ENCODE measurements at regions not wholly inside any gene's neighbourhood (a gene's known extent, or its start where the extent isn't known, plus 50 kb on each side); places are given as distances from the start of the nearest gene placed in this dataset.
"Not testable (repeated sequence)": the region's sequence is repeated elsewhere in the genome, so short reads cannot be mapped to it uniquely, and the experiment has no call there.

- no peak for DNase-seq (ENCODE audit: low spot score)
These were observed 501.1 kb downstream of the NAV3 start for GRCh38 chr12:78331753-78332152.

DNA sequence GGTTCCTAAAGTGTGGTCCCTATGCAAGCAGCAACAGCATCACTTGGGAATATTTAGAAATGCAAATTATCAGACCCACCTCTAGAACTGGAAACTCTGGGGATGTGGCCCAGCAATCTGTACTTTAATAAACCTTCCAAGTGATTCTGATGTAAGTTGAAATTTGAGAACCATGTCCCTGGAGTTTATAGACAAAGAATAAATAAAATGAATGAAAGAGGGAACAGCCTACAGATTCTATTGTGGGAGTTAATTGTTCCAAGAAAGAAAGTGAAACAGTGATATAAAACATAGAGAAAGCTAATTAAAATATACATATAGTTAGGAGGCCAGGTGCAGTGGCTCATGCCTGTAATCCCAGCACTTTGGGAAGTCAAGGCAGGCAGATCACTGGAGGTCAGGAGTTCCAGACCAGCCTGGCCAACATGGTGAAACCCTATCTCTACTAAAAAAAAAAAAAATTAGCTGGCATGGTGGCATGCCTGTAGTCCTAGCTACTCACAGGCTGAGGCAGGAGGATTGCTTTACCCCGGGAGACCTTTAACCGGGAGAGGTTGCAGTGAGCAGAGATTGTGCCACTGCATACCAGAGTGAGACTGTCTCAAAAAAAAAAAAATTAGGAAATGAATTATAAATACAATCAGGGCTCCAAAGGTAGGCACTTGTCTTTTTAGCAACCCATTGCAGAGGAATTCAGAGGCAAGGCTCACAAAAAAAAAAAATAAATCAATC, 507.5 kb downstream of the NAV3 start:
- no peak for DNase-seq (ENCODE audit: low spot score)

DNA sequence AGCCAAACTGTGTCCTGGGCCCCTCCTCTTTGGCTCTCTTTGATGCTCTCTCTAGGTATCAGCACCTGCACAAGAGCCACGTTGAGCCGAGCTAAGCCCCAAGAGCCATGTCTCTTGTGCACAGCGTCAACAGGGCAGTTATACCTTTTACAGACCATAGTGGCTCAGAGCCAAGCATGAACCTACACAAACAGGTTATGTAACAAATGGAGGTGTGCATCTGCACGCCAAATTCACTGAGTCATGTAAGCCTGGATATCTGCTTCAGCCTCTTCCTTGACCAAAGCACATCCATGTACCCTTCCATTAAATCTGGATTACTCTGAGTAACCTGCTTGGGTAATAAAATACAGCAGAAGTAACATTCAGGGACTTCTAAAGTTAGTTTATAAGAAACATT, 509.7 kb downstream of the NAV3 start:
- no peak for DNase-seq (ENCODE audit: low spot score)

DNA sequence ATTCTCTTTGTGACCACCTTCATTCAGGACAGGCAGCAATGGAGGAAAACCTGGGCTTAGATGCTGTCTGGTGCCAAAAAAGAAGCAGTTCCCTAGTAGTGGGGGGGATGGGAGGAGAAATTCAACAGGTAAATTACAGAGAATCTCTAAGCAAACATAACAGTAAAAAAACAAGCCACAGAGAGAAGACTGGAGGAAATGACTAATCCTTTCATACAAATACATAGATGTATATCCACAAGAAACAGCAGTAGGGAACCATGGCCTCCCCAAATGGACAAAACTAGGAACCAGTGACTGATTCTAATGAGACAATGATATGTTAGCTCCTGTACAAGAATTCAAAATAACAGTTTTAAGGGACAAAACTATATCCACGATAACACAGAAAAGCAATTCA, 513.0 kb downstream of the NAV3 start:
- no peak for DNase-seq (ENCODE audit: low spot score)

- no peak for DNase-seq (ENCODE audit: low spot score)
These were observed 505.1 kb upstream of the SYT1 start for GRCh38 chr12:78359520-78359919.

- no peak for DNase-seq (ENCODE audit: low spot score)
These were observed 502.9 kb upstream of the SYT1 start for GRCh38 chr12:78361683-78362082.

DNA sequence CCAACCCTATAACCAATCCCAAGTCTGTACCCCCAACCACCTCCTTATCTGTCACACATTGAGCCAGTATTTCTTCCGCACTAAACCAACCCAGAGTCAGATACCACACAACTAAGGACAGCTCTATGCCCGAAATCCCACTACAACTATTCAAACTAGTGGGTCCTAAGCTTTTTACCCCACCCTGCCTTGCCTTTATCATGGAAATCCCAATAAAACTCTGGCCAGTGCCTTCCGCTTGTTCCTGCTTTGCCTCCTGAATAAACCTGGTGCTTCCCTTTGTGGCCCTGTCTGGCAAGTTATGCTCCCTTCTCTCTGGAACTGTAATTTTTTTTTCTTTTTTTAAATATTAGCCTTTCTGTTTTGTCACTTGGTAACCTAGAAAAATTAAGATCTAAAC, 493.3 kb upstream of the SYT1 start:
- DNase-seq (ENCODE audit: low spot score) = no peak

GRCh38 chr12:78375461-78375860, 489.1 kb upstream of the SYT1 start:
- DNase-seq (ENCODE audit: low spot score) = no peak

- no peak for DNase-seq (ENCODE audit: low spot score)
These were observed 488.3 kb upstream of the SYT1 start for GRCh38 chr12:78376257-78376656.

DNA sequence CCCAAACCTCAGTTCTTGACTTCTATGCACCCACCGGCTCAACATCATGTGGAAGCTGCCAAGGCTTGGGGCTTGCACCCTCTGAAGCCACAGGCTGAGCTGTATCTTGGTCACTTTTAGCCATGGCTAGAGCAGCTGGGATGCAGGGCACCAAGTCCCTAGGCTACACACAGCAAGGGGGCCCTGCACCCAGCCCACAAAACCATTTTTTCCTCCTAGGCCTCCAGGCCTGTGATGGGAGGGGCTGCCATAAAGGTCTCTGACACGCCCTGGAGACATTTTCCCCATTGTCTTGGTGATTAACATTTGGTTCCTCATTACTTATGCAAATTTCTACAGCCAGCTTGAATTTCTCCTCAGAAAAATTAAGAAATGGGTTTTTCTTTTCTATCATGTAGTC, 485.5 kb upstream of the SYT1 start:
- DNase-seq (ENCODE audit: low spot score) = not testable (repeated sequence)

DNA sequence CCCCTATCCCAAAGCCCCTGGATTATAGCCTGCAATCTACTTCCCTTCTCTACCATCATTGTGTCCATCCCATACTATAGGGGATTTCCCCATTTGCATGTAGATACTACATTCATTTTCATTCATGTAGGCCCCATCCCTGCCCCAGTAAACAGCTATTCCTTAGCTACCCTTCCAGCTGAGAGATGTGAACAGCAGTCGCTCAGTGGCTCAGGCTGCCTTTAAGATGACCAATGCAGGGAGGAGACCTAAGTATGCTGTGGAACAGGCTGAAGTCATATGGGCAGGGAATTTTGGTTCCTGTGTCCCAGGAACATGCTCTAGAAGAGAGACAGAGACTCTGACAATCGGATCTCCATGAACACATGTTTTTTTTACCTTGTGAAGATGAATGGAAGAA, 481.2 kb upstream of the SYT1 start:
- DNase-seq (ENCODE audit: low spot score) = no peak

- DNase-seq (ENCODE audit: low spot score) = no peak
These were observed 480.0 kb upstream of the SYT1 start for GRCh38 chr12:78384541-78384940.

DNA sequence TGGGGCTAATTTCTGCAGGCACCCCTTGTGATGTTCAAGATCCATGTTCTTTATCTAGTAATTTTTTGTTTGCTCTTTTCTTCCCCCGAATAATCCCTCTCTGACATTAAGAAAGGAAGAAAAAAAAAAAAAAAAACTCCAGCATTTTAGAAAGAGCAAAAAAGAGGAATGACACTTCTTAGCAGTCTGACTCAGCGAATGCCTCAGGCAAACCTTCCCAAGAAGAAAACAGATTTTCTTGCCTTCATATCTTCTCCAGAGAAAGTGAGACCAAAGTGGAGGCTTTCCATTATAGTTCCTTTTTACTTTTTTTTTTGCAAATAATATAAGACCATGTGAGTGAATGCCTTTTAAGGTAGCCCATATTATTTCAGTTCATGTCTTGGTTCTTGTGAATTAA, 479.0 kb upstream of the SYT1 start:
- DNase-seq (ENCODE audit: low spot score) = no peak

- DNase-seq (ENCODE audit: low spot score) = no peak
These were observed 477.7 kb upstream of the SYT1 start for GRCh38 chr12:78386871-78387270.

DNA sequence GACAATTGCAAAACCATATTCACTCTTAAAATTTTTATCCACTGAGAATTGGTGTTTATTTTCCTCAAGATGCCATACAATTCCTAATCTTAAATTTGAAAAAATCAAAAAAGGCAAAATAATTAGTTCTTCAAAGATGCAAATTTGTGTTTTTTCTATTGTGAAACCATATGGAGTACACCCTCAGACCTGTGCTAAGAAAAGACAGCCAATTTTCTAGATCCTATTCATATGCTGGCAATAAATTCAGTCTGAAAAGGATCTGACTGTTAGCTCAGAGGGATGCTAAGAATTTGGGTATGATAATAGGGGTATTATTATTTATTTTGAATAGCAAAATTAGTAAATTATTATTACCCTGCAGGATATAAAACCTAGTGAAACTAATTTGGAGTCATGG, 476.9 kb upstream of the SYT1 start:
- DNase-seq (ENCODE audit: low spot score) = no peak

DNA sequence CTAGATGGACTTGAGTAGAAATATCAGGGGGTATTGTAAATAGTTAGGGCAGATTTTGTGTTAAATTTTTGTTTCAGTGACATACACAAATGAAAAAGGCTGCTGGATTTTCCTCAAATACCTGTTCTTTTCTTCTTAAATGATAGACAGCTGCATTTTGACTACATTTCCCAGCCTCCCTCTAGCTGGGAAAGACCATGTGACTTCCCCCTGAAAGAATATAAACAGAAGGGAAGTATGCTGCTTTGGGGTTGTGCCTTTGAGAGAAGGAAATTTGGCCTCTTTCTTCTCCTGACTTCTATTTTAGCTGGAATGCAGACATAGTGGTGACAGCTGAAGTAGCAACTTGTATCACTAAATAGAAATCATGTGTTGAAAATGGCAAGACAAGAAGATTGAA, 476.1 kb upstream of the SYT1 start:
- DNase-seq (ENCODE audit: low spot score) = no peak

DNA sequence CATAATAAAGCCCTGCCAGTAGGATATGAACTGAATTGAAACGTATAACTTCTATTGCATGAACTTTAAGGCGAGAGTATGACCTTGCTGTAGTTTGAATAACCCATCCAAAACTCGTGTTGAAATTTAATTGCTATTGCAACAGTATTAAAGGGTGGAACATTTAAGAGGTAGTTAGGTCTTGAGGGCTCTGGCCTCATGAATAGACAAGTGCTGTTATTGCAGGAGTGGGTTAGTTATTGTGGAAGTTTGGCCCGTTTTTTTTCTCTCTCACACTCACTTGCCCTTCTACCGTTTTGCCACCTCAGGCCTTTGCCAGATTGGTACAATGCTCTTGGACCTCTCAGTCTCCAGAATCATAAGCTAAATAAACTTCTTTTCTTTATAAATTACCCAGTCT, 473.7 kb upstream of the SYT1 start:
- DNase-seq (ENCODE audit: low spot score) = no peak

DNA sequence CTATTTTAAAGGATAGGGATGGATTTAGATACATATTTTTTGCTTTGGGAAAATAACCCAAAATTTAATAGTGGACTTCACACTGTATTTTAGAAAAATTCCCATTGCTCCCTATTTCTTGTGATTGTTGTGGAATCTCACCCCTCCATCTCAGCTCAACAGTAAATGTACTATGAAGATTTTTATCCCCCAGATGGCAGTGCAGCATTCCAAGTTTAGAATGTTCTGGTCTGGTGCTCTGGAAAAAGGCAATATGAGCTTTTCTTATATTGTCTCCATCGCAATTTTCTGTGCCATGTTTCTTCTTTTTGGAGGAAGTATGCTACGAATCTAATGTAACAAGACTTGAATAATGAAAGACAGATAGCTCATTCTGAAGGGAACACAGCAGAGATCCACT, 471.7 kb upstream of the SYT1 start:
- DNase-seq (ENCODE audit: low spot score) = peak; percentile 11

- DNase-seq (ENCODE audit: low spot score) = no peak
These were observed 468.6 kb upstream of the SYT1 start for GRCh38 chr12:78395961-78396360.

DNA sequence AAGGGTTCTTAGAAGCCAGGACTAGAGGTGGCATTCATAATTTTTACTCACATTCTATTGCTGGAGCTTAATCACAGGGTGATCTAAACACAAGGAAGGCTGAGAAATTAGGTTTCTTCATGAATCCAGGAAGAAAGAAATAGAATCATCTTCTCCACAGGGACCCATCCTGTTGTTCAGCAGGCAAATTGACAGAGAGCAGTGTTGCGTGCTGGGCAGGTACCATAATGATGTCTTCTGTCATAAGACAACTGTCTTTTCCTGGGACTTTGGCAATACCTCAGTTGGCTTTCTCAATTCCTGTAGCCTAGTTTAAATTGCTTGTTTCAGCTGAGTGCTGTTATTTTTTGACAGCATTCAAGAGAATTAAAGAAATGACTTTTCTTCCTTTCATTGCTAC, 468.0 kb upstream of the SYT1 start:
- DNase-seq (ENCODE audit: low spot score) = no peak

- peak; percentile 56 for DNase-seq (ENCODE audit: low spot score)
These were observed 465.8 kb upstream of the SYT1 start for GRCh38 chr12:78398750-78399149.

DNA sequence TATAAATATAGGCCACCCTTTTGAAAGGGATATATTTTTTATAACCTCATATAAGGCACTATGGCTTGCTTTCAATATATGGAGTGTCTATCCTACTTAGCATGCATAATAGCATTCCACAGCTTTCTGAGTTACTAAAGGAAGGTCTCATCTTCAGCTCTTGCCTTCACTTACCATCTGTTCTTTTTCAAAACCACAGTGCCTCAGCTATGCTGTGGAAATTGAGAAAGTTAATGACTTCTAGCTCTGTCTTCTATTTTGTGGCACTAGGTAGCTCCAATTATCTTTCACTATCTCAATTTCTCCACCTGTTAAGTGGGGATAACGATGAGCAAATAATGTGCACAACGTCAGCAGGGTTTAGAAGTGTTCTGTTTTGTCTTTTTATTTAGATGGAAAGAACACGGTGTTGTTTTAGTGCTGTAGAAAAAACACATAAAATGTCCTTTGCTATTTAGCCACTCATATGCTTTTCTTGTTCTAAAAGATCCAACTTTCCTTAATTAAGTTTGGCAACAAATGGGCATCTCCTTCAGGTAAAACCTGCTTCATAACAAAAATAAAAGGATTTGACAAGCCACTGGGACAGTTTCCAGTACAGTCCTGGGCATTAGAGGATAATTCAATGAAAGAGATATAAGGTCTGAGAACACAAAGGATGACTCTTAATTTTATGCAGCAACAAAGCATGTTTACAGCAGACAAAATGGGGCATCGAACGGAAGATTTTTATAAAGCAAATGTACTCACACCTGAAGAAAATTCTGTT, 462.0 kb upstream of the SYT1 start:
- no peak for DNase-seq (ENCODE audit: low spot score)

GRCh38 chr12:78403136-78403535, 461.4 kb upstream of the SYT1 start:
- DNase-seq (ENCODE audit: low spot score) = peak; percentile 89

- peak; percentile 51 for DNase-seq (ENCODE audit: low spot score)
These were observed 460.9 kb upstream of the SYT1 start for GRCh38 chr12:78403681-78404080.

Data from A172 (cell line).